Mesendoderm (in vitro differentiated cells): ENCODE measurements at regions not wholly inside any gene's neighbourhood (a gene's known extent, or its start where the extent isn't known, plus 50 kb on each side); places are given as distances from the start of the nearest gene placed in this dataset.
"Not testable (repeated sequence)": the region's sequence is repeated elsewhere in the genome, so short reads cannot be mapped to it uniquely, and the experiment has no call there.

ENCODE experiments used
- DNase-seq: peaks from one replicate; pipeline ENCODE4 v3.0.0; 2013
- H2AK5ac ChIP-seq: 2 replicates; pipeline ENCODE4 v1.6.1; 2013; ENCODE audit warnings: low read length, inconsistent platforms
- H2BK120ac ChIP-seq: 2 replicates; pipeline ENCODE4 v1.6.1; 2013; ENCODE audit warnings: low read depth, mild to moderate bottlenecking, low read length, moderate library complexity, mixed read lengths
- H2BK15ac ChIP-seq: replicated peaks from 2 replicates; pipeline ENCODE4 v1.6.1; 2013; ENCODE audit warnings: low read depth, mild to moderate bottlenecking, moderate library complexity
- H2BK5ac ChIP-seq: 2 replicates; pipeline ENCODE4 v1.6.1; 2013; ENCODE audit warnings: low read length, inconsistent platforms
- H3K18ac ChIP-seq: 2 replicates; pipeline ENCODE4 v1.6.1; 2013; ENCODE audit warnings: mild to moderate bottlenecking, low read length, mixed read lengths
- H3K23ac ChIP-seq: one replicate; pipeline ENCODE4 v1.6.1; 2013; ENCODE audit warnings: low read length
- H3K27ac ChIP-seq: 2 replicates; pipeline ENCODE4 v1.5.1; 2013; ENCODE audit warnings: low read depth, mild to moderate bottlenecking, inconsistent platforms, low read length, moderate library complexity
- H3K27me3 ChIP-seq: 2 replicates; pipeline ENCODE4 v1.6.1; 2013; ENCODE audit warnings: low read length, control low read depth, mild to moderate bottlenecking, inconsistent platforms; ENCODE audit not compliant: insufficient read depth, poor library complexity
- H3K36me3 ChIP-seq: 2 replicates; pipeline ENCODE4 v1.6.1; 2013; ENCODE audit warnings: low read length, inconsistent platforms; ENCODE audit not compliant: control insufficient read depth, insufficient read depth
- H3K4ac ChIP-seq: one replicate; pipeline ENCODE4 v1.6.1; 2013; ENCODE audit warnings: low read depth, mild to moderate bottlenecking, low read length, moderate library complexity
- H3K4me1 ChIP-seq: 2 replicates; pipeline ENCODE4 v1.6.1; 2013; ENCODE audit warnings: low read depth, low read length, inconsistent platforms; ENCODE audit not compliant: control insufficient read depth
- H3K4me2 ChIP-seq: 2 replicates; pipeline ENCODE4 v1.6.1; 2013; ENCODE audit warnings: low read length
- H3K4me3 ChIP-seq: 2 replicates; pipeline ENCODE4 v1.5.1; 2013; ENCODE audit warnings: mild to moderate bottlenecking, low read length
- H3K56ac ChIP-seq: one replicate; pipeline ENCODE4 v1.6.1; 2013; ENCODE audit warnings: low read length
- H3K79me1 ChIP-seq: 2 replicates; pipeline ENCODE4 v1.6.1; 2013; ENCODE audit warnings: low read length, inconsistent platforms
- H3K79me2 ChIP-seq: 2 replicates; pipeline ENCODE4 v1.6.1; 2013; ENCODE audit warnings: mild to moderate bottlenecking, low read length; ENCODE audit not compliant: control insufficient read depth, insufficient read depth
- H3K9ac ChIP-seq: 2 replicates; pipeline ENCODE4 v1.6.1; 2013; ENCODE audit warnings: low read length, inconsistent platforms
- H4K5ac ChIP-seq: one replicate; pipeline ENCODE4 v1.6.1; 2013; ENCODE audit warnings: low read length
- H4K8ac ChIP-seq: one replicate; pipeline ENCODE4 v1.6.1; 2013; ENCODE audit warnings: low read depth, mild to moderate bottlenecking, control low read depth, low read length, moderate library complexity
- WGBS: extraction: QIAGEN DNeasy Blood & Tissue Kit; methylation state at CpG from one replicate; pipeline ENCODE4 v1.1.7; 2013; ENCODE audit warnings: low lambda C conversion rate, missing lambda C conversion rate; ENCODE audit not compliant: insufficient coverage; ENCODE audit errors: extremely low coverage; 5-methylcytosine and 5-hydroxymethylcytosine counted together

- Histone ChIP-seq H4K8ac (no peak overlapping the region), H3K9ac (no peak overlapping the region), H3K27me3 (no peaks in the 10 kb centered on the region), H3K4me2 (no peak overlapping the region), H3K56ac (no peak overlapping the region), H3K79me1 (no peaks in the 10 kb centered on the region), H3K18ac (no peak overlapping the region), H3K79me2 (no peaks in the 10 kb centered on the region), H4K5ac (no peak overlapping the region), H2BK15ac (no peak overlapping the region), H3K4me3 (no peak overlapping the region), H3K4ac (no peak overlapping the region), H3K27ac (no peak overlapping the region), H3K4me1 (no peaks in the 10 kb centered on the region), H3K36me3 (no peaks in the 10 kb centered on the region), H2AK5ac (no peak overlapping the region), H2BK5ac (no peak overlapping the region), H2BK120ac (no peak overlapping the region), H3K23ac (no peak overlapping the region)
- no CpG with 5 or more reads among the region's 44 CpGs for WGBS
- DNase-seq = no peak
Measured at GRCh38 chr10:27319752-27320431, 79.3 kb upstream of the ACBD5 start.

GRCh38 chr10:27319139-27319538 is 78.5 kb upstream of the ACBD5 start:
- not testable (repeated sequence) for H3K79me2 ChIP-seq, H3K56ac ChIP-seq, H3K18ac ChIP-seq, H4K5ac ChIP-seq, DNase-seq, H3K79me1 ChIP-seq, H3K4ac ChIP-seq, H3K36me3 ChIP-seq, H3K4me1 ChIP-seq, H2AK5ac ChIP-seq, H3K27ac ChIP-seq, H3K4me3 ChIP-seq, H2BK15ac ChIP-seq, H3K23ac ChIP-seq, H3K27me3 ChIP-seq, H4K8ac ChIP-seq, H3K4me2 ChIP-seq, H2BK5ac ChIP-seq, H2BK120ac ChIP-seq, H3K9ac ChIP-seq
- WGBS = no CpG with 5 or more reads among the region's 5 CpGs

GRCh38 chr10:27315082-27315481 is 74.5 kb upstream of the ACBD5 start:
- H3K4me1 ChIP-seq, H3K79me2 ChIP-seq, H2BK120ac ChIP-seq, H3K18ac ChIP-seq, H3K4me2 ChIP-seq, H4K8ac ChIP-seq, H3K23ac ChIP-seq, H2BK5ac ChIP-seq, H2AK5ac ChIP-seq, H2BK15ac ChIP-seq, H3K56ac ChIP-seq, DNase-seq, H3K36me3 ChIP-seq, H3K4ac ChIP-seq, H3K4me3 ChIP-seq, H4K5ac ChIP-seq, H3K9ac ChIP-seq, H3K27ac ChIP-seq, H3K27me3 ChIP-seq, H3K79me1 ChIP-seq: not testable (repeated sequence)
- WGBS = no CpG with 5 or more reads among the region's 2 CpGs

- not testable (repeated sequence) for H3K27me3 ChIP-seq, H3K18ac ChIP-seq, H4K8ac ChIP-seq, H3K79me1 ChIP-seq, H3K4me3 ChIP-seq, H3K79me2 ChIP-seq, H2BK120ac ChIP-seq, H4K5ac ChIP-seq, H3K36me3 ChIP-seq, H3K56ac ChIP-seq, H3K4ac ChIP-seq, DNase-seq, H2AK5ac ChIP-seq, H2BK15ac ChIP-seq, H3K27ac ChIP-seq, H2BK5ac ChIP-seq, H3K4me2 ChIP-seq, H3K4me1 ChIP-seq, H3K9ac ChIP-seq, H3K23ac ChIP-seq
- WGBS = no CpG with 5 or more reads among the region's 3 CpGs
Measured at GRCh38 chr10:27313586-27313985, 73.0 kb upstream of the ACBD5 start.

- Histone ChIP-seq H2BK120ac (no peak overlapping the region), H3K56ac (no peak overlapping the region), H3K9ac (no peak overlapping the region), H3K18ac (no peak overlapping the region), H3K79me2 (no peaks in the 10 kb centered on the region), H3K27ac (no peak overlapping the region), H3K4ac (no peak overlapping the region), H3K79me1 (no peaks in the 10 kb centered on the region), H3K4me3 (no peak overlapping the region), H2BK5ac (no peak overlapping the region), H3K36me3 (no peaks in the 10 kb centered on the region), H2AK5ac (no peak overlapping the region), H4K5ac (no peak overlapping the region), H4K8ac (no peak overlapping the region), H3K23ac (no peak overlapping the region), H3K4me2 (no peak overlapping the region), H3K27me3 (no peaks in the 10 kb centered on the region), H3K4me1 (no peaks in the 10 kb centered on the region), H2BK15ac (no peak overlapping the region)
- DNase-seq = no peak
- WGBS = no CpG with 5 or more reads among the region's 4 CpGs
Measured at GRCh38 chr10:27312854-27313253, 72.3 kb upstream of the ACBD5 start.

- H3K27ac ChIP-seq, H4K5ac ChIP-seq, H4K8ac ChIP-seq, H2BK120ac ChIP-seq, H3K36me3 ChIP-seq, H3K27me3 ChIP-seq, H3K4me3 ChIP-seq, H3K4me2 ChIP-seq, H3K4me1 ChIP-seq, H3K56ac ChIP-seq, H2AK5ac ChIP-seq, H3K79me1 ChIP-seq, H2BK15ac ChIP-seq, H3K9ac ChIP-seq, DNase-seq, H3K18ac ChIP-seq, H3K23ac ChIP-seq, H2BK5ac ChIP-seq, H3K4ac ChIP-seq, H3K79me2 ChIP-seq: not testable (repeated sequence)
- WGBS = no CpG with 5 or more reads among the region's 20 CpGs
Measured at GRCh38 chr10:27311809-27312208, 71.2 kb upstream of the ACBD5 start.
